Endothelial cell of umbilical vein (primary cell): ENCODE measurements at regions not wholly inside any gene's neighbourhood (a gene's known extent, or its start where the extent isn't known, plus 50 kb on each side); places are given as distances from the start of the nearest gene placed in this dataset.

Experiments
- BruUV-seq: library from RNA; stranded (reverse); fragments of 400-500 nt; replicated peaks from 2 replicates; lab custom pipeline; 2021; lab: Mats Ljungman, UMichigan
- CTCF ChIA-PET: fragments of 300-600, 350-600 bp; sonication (Branson Sonifier 250); formaldehyde crosslinking; loops from one replicate; lab custom pipeline; 2021; ENCODE audit warnings: antibody characterized with exemption, inconsistent platforms; lab: Charles Lee
- POLR2A ChIA-PET: fragments of 300-600, 350-600 bp; sonication (Branson Sonifier 250); formaldehyde crosslinking; loops from one replicate; lab custom pipeline; 2021; ENCODE audit warnings: antibody characterized with exemption, inconsistent platforms; lab: Charles Lee
- DNase-seq: peaks from one replicate; pipeline ENCODE4 v3.0.0-alpha.2; 2011; ENCODE audit warnings: low read depth, low spot score
- FAIRE-seq: peaks from 2 replicates; lab custom pipeline; 2011; peaks lifted over from hg19 to GRCh38; lab: Jason Lieb, UNC
- H2AFZ ChIP-seq: 2 replicates; pipeline ENCODE4 v1.6.0; 2012; ENCODE audit warnings: low read depth, low read length, control low read depth, inconsistent platforms
- H3K27ac ChIP-seq: 2 replicates; pipeline ENCODE4 v1.5.1; 2011; ENCODE audit warnings: low read depth, mild to moderate bottlenecking, control low read depth, low read length, moderate library complexity; ENCODE audit not compliant: insufficient read depth
- H3K27me3 ChIP-seq, 2 experiments: 2 replicates each; pipeline versions ENCODE4 v1.6.0 to v1.6.1; 2011; ENCODE audit warnings: low read length in 2 of 2, mixed read lengths in 1 of 2; ENCODE audit not compliant: control insufficient read depth in 2 of 2, insufficient read depth in 2 of 2
- H3K36me3 ChIP-seq, 2 experiments: 2 replicates in 1 of 2; 3 replicates in 1 of 2; pipeline ENCODE4 v1.5.1; 2011; ENCODE audit warnings: low read length in 2 of 2, mild to moderate bottlenecking in 1 of 2, moderate library complexity in 1 of 2; ENCODE audit not compliant: control insufficient read depth in 2 of 2, insufficient read depth in 2 of 2; ENCODE audit errors: extremely low read depth in 1 of 2
- H3K4me1 ChIP-seq: 3 replicates; pipeline ENCODE4 v1.5.1; 2011; ENCODE audit warnings: mild to moderate bottlenecking, low read length; ENCODE audit not compliant: control insufficient read depth, insufficient read depth; ENCODE audit errors: extremely low read depth
- H3K4me2 ChIP-seq: 2 replicates; pipeline ENCODE4 v1.6.1; 2011; ENCODE audit warnings: low read length, control low read depth, mixed read lengths; ENCODE audit not compliant: insufficient read depth
- H3K4me3 ChIP-seq, 3 experiments: fragments of 200-600 bp in 1 of 3; sonication (generic), shearing (Covaris generic) in 1 of 3; replicated peaks in 1 of 3; 2 replicates each; pipeline ENCODE4 v1.5.1; 2011 to 2016; ENCODE audit warnings: control low read depth in 3 of 3, low read length in 3 of 3, mild to moderate bottlenecking in 2 of 3, inconsistent platforms in 1 of 3, low read depth in 1 of 3, moderate library complexity in 1 of 3; ENCODE audit not compliant: insufficient read depth in 1 of 3
- H3K79me2 ChIP-seq: 2 replicates; pipeline ENCODE4 v1.6.0; 2012; ENCODE audit warnings: low read length, inconsistent platforms; ENCODE audit not compliant: control insufficient read depth, insufficient read depth
- H3K9ac ChIP-seq: replicated peaks from 2 replicates; pipeline ENCODE3; 2011; ENCODE audit warnings: low read length, control low read depth; ENCODE audit not compliant: insufficient read depth; ENCODE audit errors: extremely low read depth
- H3K9me1 ChIP-seq: replicated peaks from 3 replicates; pipeline ENCODE4 v1.6.0; 2011; ENCODE audit warnings: mild to moderate bottlenecking, low read length; ENCODE audit not compliant: control insufficient read depth, insufficient read depth; ENCODE audit errors: extremely low read depth
- H3K9me3 ChIP-seq: replicated peaks from 2 replicates; pipeline ENCODE4 v1.5.1; 2012; ENCODE audit warnings: low read length, inconsistent platforms; ENCODE audit not compliant: control insufficient read depth, insufficient read depth
- H4K20me1 ChIP-seq: replicated peaks from 2 replicates; pipeline ENCODE3; 2011; ENCODE audit warnings: mild to moderate bottlenecking, low read length; ENCODE audit not compliant: control insufficient read depth, insufficient read depth; ENCODE audit errors: extremely low read depth
- CTCF ChIP-seq, 2 donors: IDR thresholded peaks; 1 replicate in 1 of 2; 2 replicates in 1 of 2; pipeline ENCODE4 v1.5.1; 2011; ENCODE audit warnings: low read length in 2 of 2, mild to moderate bottlenecking in 2 of 2, moderate library complexity in 2 of 2, control low read depth in 1 of 2, inconsistent platforms in 1 of 2, low read depth in 1 of 2; ENCODE audit not compliant: insufficient read depth in 1 of 2; ENCODE audit errors: extremely low read depth in 1 of 2
- EZH2 ChIP-seq: IDR thresholded peaks from 2 replicates; pipeline ENCODE4 v1.6.1; 2012; ENCODE audit warnings: borderline replicate concordance, low read depth, mild to moderate bottlenecking, moderate library complexity, low read length, inconsistent platforms; ENCODE audit not compliant: severe bottlenecking
- FOS ChIP-seq: IDR thresholded peaks from 2 replicates; pipeline ENCODE4 v1.6.1; 2011; ENCODE audit warnings: mild to moderate bottlenecking, low read length, moderate library complexity, borderline replicate concordance; ENCODE audit not compliant: insufficient read depth
- GATA2 ChIP-seq: IDR thresholded peaks from 2 replicates; pipeline ENCODE4 v1.7.0; 2011; ENCODE audit warnings: low read depth, mild to moderate bottlenecking, moderate library complexity, mixed read lengths, low read length; ENCODE audit not compliant: insufficient read length, insufficient read depth
- JUN ChIP-seq: IDR thresholded peaks from 2 replicates; pipeline ENCODE4 v1.6.1; 2011; ENCODE audit warnings: borderline replicate concordance, low read depth; ENCODE audit not compliant: insufficient read length, insufficient read depth
- MYC ChIP-seq: IDR thresholded peaks from one replicate; pipeline ENCODE4 v1.6.1; 2011; ENCODE audit warnings: mild to moderate bottlenecking, low read depth, low read length
- POLR2A ChIP-seq: IDR thresholded peaks from 2 replicates; pipeline ENCODE4 v1.6.1; 2012; ENCODE audit warnings: low read depth, mild to moderate bottlenecking, control low read depth, low read length
- POLR2AphosphoS5 ChIP-seq: IDR thresholded peaks from 2 replicates; pipeline ENCODE4 v1.6.1; 2012; ENCODE audit warnings: low read depth, mild to moderate bottlenecking, control low read depth, low read length, moderate library complexity; ENCODE audit not compliant: insufficient read depth
- dilution Hi-C: fragments of 300-500 bp; cut with MboI; formaldehyde crosslinking; loops from one replicate; pipeline ENCODE4 v1.15.0; 2019; ENCODE audit warnings: low sequenced_read_pairs; ENCODE audit not compliant: extremely low pct_ligation_motif_present
- intact Hi-C: fragments of 100-400 bp; cut with micrococcal nuclease; formaldehyde crosslinking; loops from one replicate; pipeline ENCODE4 v1.10.0; 2022
- TF ChIP-seq, protein P1 (sequence below): IDR thresholded peaks from 2 replicates; pipeline ENCODE4 v1.6.1; 2011; ENCODE audit not compliant: insufficient read depth, insufficient read length

DNA sequence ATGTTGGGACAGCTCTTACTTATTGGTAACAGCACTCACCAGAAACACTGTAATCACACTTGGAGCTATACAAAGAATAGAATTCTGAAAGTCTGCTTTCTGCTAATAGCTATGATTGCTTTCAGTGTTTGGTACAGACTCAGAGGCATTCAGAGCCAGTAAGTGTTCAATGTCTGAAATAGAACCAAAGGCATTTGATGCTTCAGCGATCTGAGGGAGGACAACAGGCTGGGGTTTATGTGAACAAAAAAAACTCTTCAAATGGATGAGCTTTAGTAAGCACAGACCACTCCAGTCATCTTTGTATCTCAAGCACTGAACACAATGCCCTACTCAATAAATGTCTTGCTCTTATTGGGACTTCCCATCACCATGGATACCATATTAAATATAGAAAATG is 322.8 kb upstream of the GRM3 start:
- Histone ChIP-seq H3K9me3 (peaks cover 2% of the 10 kb centered on the region), H3K9me1 (no peaks in the 10 kb centered on the region), H3K4me2 (no peak overlapping the region), H3K27me3 (no peaks in the 10 kb centered on the region), H3K4me1 (no peaks in the 10 kb centered on the region), H2AFZ (no peak overlapping the region), H3K79me2 (no peaks in the 10 kb centered on the region), H4K20me1 (no peaks in the 10 kb centered on the region), H3K36me3 (no peaks in the 10 kb centered on the region), H3K27ac (no peak overlapping the region), H3K4me3 (no peak overlapping the region), H3K9ac (no peak overlapping the region)
- dilution Hi-C loops (no loop called here), intact Hi-C loops (no loop called here)
- ChIA-PET CTCF (no interaction called here), POLR2A (no interaction called here)
- FAIRE-seq: no peak
- no TSS peak for BruUV-seq
- DNase-seq: no peak
- TF ChIP-seq, protein P1, sequence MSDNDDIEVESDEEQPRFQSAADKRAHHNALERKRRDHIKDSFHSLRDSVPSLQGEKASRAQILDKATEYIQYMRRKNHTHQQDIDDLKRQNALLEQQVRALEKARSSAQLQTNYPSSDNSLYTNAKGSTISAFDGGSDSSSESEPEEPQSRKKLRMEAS: no peak

DNA sequence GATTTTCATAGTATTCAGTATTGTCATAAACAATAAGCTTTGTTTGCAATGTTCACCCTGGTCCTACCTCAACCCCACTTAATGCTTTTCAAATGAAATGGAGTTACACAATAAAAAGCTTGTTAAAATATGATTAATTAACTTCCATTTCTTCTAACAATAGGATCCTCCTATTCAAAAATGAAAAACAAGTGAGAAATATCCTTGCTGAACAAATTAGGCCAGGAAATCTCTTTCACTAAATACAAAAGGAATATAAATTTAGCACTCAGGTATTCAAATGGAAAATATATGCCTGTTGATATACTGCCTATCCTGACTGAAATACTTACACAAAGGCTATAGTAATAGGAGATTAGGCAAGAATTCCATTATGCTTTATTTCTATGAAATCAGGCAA is 323.4 kb upstream of the GRM3 start:
- dilution Hi-C loops: no loop called here
- Histone ChIP-seq H3K79me2 (no peaks in the 10 kb centered on the region), H3K4me1 (no peaks in the 10 kb centered on the region), H3K4me3 (no peak overlapping the region), H3K9ac (no peak overlapping the region), H2AFZ (no peak overlapping the region), H3K9me3 (peaks cover 2% of the 10 kb centered on the region), H3K9me1 (no peaks in the 10 kb centered on the region), H3K27ac (no peak overlapping the region), H4K20me1 (no peaks in the 10 kb centered on the region), H3K4me2 (no peak overlapping the region), H3K27me3 (no peaks in the 10 kb centered on the region), H3K36me3 (no peaks in the 10 kb centered on the region)
- ChIA-PET POLR2A (no interaction called here), CTCF (no interaction called here)
- FAIRE-seq (no peak), DNase-seq (no peak)
- intact Hi-C loops: no loop called here
- BruUV-seq: no TSS peak
- TF ChIP-seq EZH2 (no peak), POLR2AphosphoS5 (no peak), JUN (no peak), POLR2A (no peak), CTCF (IDR thresholded peaks at IDR 0.05; ENCODE audit: extremely low read depth in 1 of 2, insufficient read depth in 1 of 2, low read depth in 1 of 2, low read length in 2 of 2) (no peak), MYC (no peak), GATA2 (no peak), FOS (no peak)
- TF ChIP-seq, protein P1: no peak
